CD4-positive, alpha-beta memory T cell (primary cell): ENCODE measurements at regions not wholly inside any gene's neighbourhood (a gene's known extent, or its start where the extent isn't known, plus 50 kb on each side); places are given as distances from the start of the nearest gene placed in this dataset.
"Not testable (repeated sequence)": the region's sequence is repeated elsewhere in the genome, so short reads cannot be mapped to it uniquely, and the experiment has no call there.

ENCODE experiments used
- CTCF ChIA-PET: fragments of 350-600 bp; sonication (Branson Sonifier 250); formaldehyde crosslinking; loops from one replicate; lab custom pipeline; 2021; ENCODE audit warnings: inconsistent platforms; ENCODE audit not compliant: partially characterized antibody; lab: Charles Lee
- POLR2A ChIA-PET: fragments of 350-600 bp; sonication (Branson Sonifier 250); formaldehyde crosslinking; loops from one replicate; lab custom pipeline; 2021; ENCODE audit not compliant: partially characterized antibody; lab: Charles Lee
- DNase-seq, 5 donors: peaks; one replicate each; pipeline versions ENCODE4 v3.0.0 to v3.0.0-alpha.2; 2020 to 2022; ENCODE audit warnings: mixed read lengths in 1 of 5
- H3K27ac ChIP-seq: one replicate; pipeline ENCODE4 v1.7.0; 2013; ENCODE audit warnings: low read depth, low read length
- H3K27me3 ChIP-seq: 2 replicates; pipeline ENCODE4 v1.7.0; 2013; ENCODE audit warnings: mild to moderate bottlenecking, low read length, moderate library complexity; ENCODE audit not compliant: insufficient read depth
- H3K36me3 ChIP-seq: 2 replicates; pipeline ENCODE4 v1.7.0; 2013; ENCODE audit warnings: mild to moderate bottlenecking, low read length, moderate library complexity; ENCODE audit not compliant: insufficient read depth
- H3K4me1 ChIP-seq: 2 replicates; pipeline ENCODE4 v1.7.0; 2013; ENCODE audit warnings: mild to moderate bottlenecking, low read length, moderate library complexity; ENCODE audit not compliant: insufficient read depth
- H3K4me3 ChIP-seq, 2 donors: one replicate each; pipeline ENCODE4 v1.7.0; 2013; ENCODE audit warnings: low read length in 2 of 2, mild to moderate bottlenecking in 1 of 2
- H3K9me3 ChIP-seq, 2 donors: one replicate each; pipeline ENCODE4 v1.7.0; 2013; ENCODE audit warnings: low read length in 2 of 2, control low read depth in 1 of 2; ENCODE audit not compliant: control insufficient read depth in 1 of 2
- H3K27ac Mint-ChIP-seq, 7 donors: one replicate each; pipeline ENCODE4 v1.8.0; 2020 to 2021; ENCODE audit warnings: mixed read lengths in 7 of 7, mild to moderate bottlenecking in 6 of 7, inconsistent platforms in 3 of 7, moderate library complexity in 3 of 7
- H3K27me3 Mint-ChIP-seq, 2 donors: one replicate each; pipeline ENCODE4 v1.8.0; 2020 to 2021; ENCODE audit warnings: mixed read lengths in 2 of 2
- H3K36me3 Mint-ChIP-seq, 2 donors: one replicate each; pipeline ENCODE4 v1.8.0; 2020 to 2021; ENCODE audit warnings: mixed read lengths in 2 of 2, inconsistent platforms in 1 of 2, mild to moderate bottlenecking in 1 of 2
- H3K4me1 Mint-ChIP-seq, 4 donors: one replicate each; pipeline ENCODE4 v1.8.0; 2020 to 2021; ENCODE audit warnings: mixed read lengths in 4 of 4, mild to moderate bottlenecking in 1 of 4
- H3K4me3 Mint-ChIP-seq, 8 donors: one replicate each; pipeline ENCODE4 v1.8.0; 2020 to 2021; ENCODE audit warnings: mixed read lengths in 8 of 8, mild to moderate bottlenecking in 7 of 8, moderate library complexity in 6 of 8, inconsistent platforms in 3 of 8
- H3K9me3 Mint-ChIP-seq, 8 donors: one replicate each; pipeline ENCODE4 v1.8.0; 2020 to 2021; ENCODE audit warnings: mixed read lengths in 8 of 8, mild to moderate bottlenecking in 5 of 8, inconsistent platforms in 3 of 8, moderate library complexity in 1 of 8
- intact Hi-C: fragments of 100-400 bp; cut with micrococcal nuclease; formaldehyde crosslinking; loops from one replicate; pipeline ENCODE4 v1.15.1; 2023

- Histone ChIP-seq H3K27me3 (no peaks in the 10 kb centered on the region), H3K9me3 (no peaks in the 10 kb centered on the region), H3K27ac (no peak overlapping the region), H3K36me3 (no peaks in the 10 kb centered on the region), H3K4me1 (no peaks in the 10 kb centered on the region), H3K4me3 (no peak overlapping the region)
- intact Hi-C loops, result no loop called here
- CTCF ChIA-PET, result no interaction called here
- Mint-ChIP-seq H3K36me3 (peaks cover 0 to 5% of the 10 kb centered on the region in 2 donors), H3K27ac (no peak overlapping the region), H3K27me3 (no peaks in the 10 kb centered on the region), H3K4me1 (no peaks in the 10 kb centered on the region), H3K9me3 (peaks cover 2 to 11% (median 6%) of the 10 kb centered on the region in 8 donors), H3K4me3 (no peak overlapping the region)
- POLR2A ChIA-PET, result no interaction called here
- DNase-seq, result no peak
These were observed 78.4 kb upstream of the CCDC179 start for GRCh38 chr11:22938691-22939090.

DNA sequence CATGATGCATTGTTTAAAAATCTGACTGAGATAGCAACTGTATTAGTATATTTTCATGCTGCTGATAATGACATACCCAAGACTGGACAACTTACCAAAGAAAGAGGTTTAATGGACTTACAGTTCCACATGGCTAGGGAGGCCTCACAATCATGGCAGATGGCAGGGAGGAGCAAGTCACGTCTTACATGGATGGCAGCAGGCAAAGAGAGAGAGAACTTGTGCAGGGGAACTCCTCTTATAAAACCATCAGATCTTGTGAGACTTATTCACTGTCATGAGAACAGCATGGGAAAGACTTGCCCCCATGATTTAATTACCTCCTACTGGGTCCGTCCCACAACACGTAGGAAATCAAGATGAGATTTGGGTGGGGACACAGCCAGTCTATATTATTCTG is 81.3 kb upstream of the CCDC179 start:
- H3K9me3 Mint-ChIP-seq, result peaks cover 2 to 11% (median 6%) of the 10 kb centered on the region in 8 donors
- POLR2A ChIA-PET, H3K4me3 Mint-ChIP-seq, H3K4me3 ChIP-seq, H3K9me3 ChIP-seq, DNase-seq, H3K36me3 Mint-ChIP-seq, intact Hi-C loops, H3K27me3 Mint-ChIP-seq, H3K4me1 ChIP-seq, CTCF ChIA-PET, H3K27me3 ChIP-seq, H3K36me3 ChIP-seq, H3K27ac ChIP-seq, H3K4me1 Mint-ChIP-seq, H3K27ac Mint-ChIP-seq: not testable (repeated sequence)

DNA sequence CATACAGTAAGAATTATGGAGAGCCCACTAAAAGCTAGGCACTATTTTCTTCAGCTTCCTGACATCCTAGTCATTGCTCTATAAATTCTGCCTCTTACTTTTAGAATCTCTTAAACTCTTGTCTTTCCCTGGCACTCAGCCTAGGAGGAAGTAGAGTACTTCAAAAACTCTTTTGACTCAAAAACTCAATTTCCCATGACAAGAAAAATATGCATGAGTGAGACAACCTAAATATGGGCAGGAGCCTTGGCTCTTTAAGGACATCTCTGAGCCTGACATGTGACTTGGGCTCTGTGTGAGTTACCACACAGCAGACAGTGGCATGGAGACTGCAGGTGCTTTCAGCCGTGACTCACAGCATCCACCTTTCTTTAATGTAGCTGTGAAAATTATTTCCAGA is 97.5 kb upstream of the CCDC179 start:
- POLR2A ChIA-PET, result no interaction called here
- intact Hi-C loops, result no loop called here

GRCh38 chr11:22974251-22974650 is 114.0 kb upstream of the CCDC179 start:
- no peak overlapping the region for H3K4me3 ChIP-seq
- intact Hi-C loops, result no loop called here
- no peak overlapping the region for H3K27ac ChIP-seq
- H3K4me1 ChIP-seq, result no peaks in the 10 kb centered on the region
- no peaks in the 10 kb centered on the region for H3K27me3 ChIP-seq
- Mint-ChIP-seq H3K27me3 (peaks cover 0 to 1% of the 10 kb centered on the region in 2 donors), H3K36me3 (peaks cover 3 to 11% of the 10 kb centered on the region in 2 donors), H3K4me1 (peaks cover 0 to 2% (median 0%) of the 10 kb centered on the region in 4 donors), H3K9me3 (peaks cover 8 to 40% (median 24%) of the 10 kb centered on the region in 8 donors), H3K4me3 (no peak overlapping the region), H3K27ac (no peak overlapping the region)
- no peak for DNase-seq
- H3K9me3 ChIP-seq, result no peaks in the 10 kb centered on the region
- ChIA-PET CTCF (no interaction called here), POLR2A (no interaction called here)
- H3K36me3 ChIP-seq, result no peaks in the 10 kb centered on the region

More for the DNA sequence above, 97.5 kb upstream of the CCDC179 start:
- Histone ChIP-seq H3K36me3 (no peaks in the 10 kb centered on the region), H3K4me1 (no peaks in the 10 kb centered on the region), H3K4me3 (no peak overlapping the region), H3K9me3 (no peaks in the 10 kb centered on the region), H3K27ac (no peak overlapping the region), H3K27me3 (no peaks in the 10 kb centered on the region)
- Mint-ChIP-seq H3K9me3 (peaks cover 0 to 19% (median 11%) of the 10 kb centered on the region in 8 donors), H3K27me3 (no peaks in the 10 kb centered on the region), H3K4me3 (no peak overlapping the region), H3K27ac (no peak overlapping the region), H3K36me3 (no peaks in the 10 kb centered on the region), H3K4me1 (no peaks in the 10 kb centered on the region)
- DNase-seq, result no peak
- CTCF ChIA-PET, result no interaction called here

DNA sequence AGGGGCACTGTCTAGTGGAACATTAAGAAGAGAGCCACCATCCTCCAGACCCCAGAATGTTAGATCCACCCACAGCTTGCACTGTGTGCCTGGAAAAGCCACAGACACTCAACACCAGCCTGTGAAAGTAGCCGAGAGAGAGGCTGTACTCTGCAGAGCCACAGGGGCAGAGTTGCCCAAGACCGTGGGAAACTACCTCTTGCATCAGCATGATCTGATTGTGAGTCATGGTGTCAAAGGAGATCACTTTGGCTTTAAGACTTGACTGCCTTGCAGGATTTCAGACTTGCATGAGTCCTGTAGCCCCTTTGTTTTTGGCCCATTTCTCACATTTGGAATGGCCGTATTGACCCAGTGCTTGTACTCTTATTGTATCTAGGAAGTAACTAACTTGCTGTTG is 115.9 kb upstream of the CCDC179 start:
- no peak for DNase-seq
- peaks cover 0 to 1% of the 10 kb centered on the region in 2 donors for H3K27me3 Mint-ChIP-seq
- Histone ChIP-seq H3K4me3 (no peak overlapping the region), H3K27ac (no peak overlapping the region), H3K9me3 (no peaks in the 10 kb centered on the region), H3K36me3 (no peaks in the 10 kb centered on the region), H3K27me3 (no peaks in the 10 kb centered on the region), H3K4me1 (no peaks in the 10 kb centered on the region)
- peaks cover 0 to 2% (median 0%) of the 10 kb centered on the region in 4 donors for H3K4me1 Mint-ChIP-seq
- intact Hi-C loops, result no loop called here
- H3K4me3 Mint-ChIP-seq, result no peak overlapping the region
- H3K36me3 Mint-ChIP-seq, result peaks cover 3 to 11% of the 10 kb centered on the region in 2 donors
- H3K9me3 Mint-ChIP-seq, result peaks cover 6 to 34% (median 15%) of the 10 kb centered on the region in 8 donors
- no peak overlapping the region for H3K27ac Mint-ChIP-seq
- ChIA-PET CTCF (no interaction called here), POLR2A (no interaction called here)

- no peaks in the 10 kb centered on the region for H3K36me3 ChIP-seq
- no peaks in the 10 kb centered on the region for H3K27me3 ChIP-seq
- no peak overlapping the region for H3K4me3 Mint-ChIP-seq
- peaks cover 0 to 4% of the 10 kb centered on the region in 2 donors for H3K36me3 Mint-ChIP-seq
- H3K4me3 ChIP-seq, result no peak overlapping the region
- no peak overlapping the region for H3K27ac ChIP-seq
- ChIA-PET POLR2A (no interaction called here), CTCF (no interaction called here)
- no peaks in the 10 kb centered on the region for H3K27me3 Mint-ChIP-seq
- H3K4me1 Mint-ChIP-seq, result no peaks in the 10 kb centered on the region
- no peaks in the 10 kb centered on the region for H3K9me3 ChIP-seq
- DNase-seq, result no peak
- no peak overlapping the region for H3K27ac Mint-ChIP-seq
- peaks cover 3 to 44% (median 13%) of the 10 kb centered on the region in 8 donors for H3K9me3 Mint-ChIP-seq
- H3K4me1 ChIP-seq, result no peaks in the 10 kb centered on the region
- intact Hi-C loops, result no loop called here
These were observed 122.6 kb upstream of the CCDC179 start for GRCh38 chr11:22982903-22983302.

GRCh38 chr11:22984045-22984444 is 123.8 kb upstream of the CCDC179 start:
- Histone ChIP-seq H3K4me1 (no peaks in the 10 kb centered on the region), H3K9me3 (no peaks in the 10 kb centered on the region), H3K27me3 (no peaks in the 10 kb centered on the region), H3K4me3 (no peak overlapping the region), H3K36me3 (no peaks in the 10 kb centered on the region), H3K27ac (no peak overlapping the region)
- Mint-ChIP-seq H3K9me3 (peaks cover 3 to 52% (median 22%) of the 10 kb centered on the region in 8 donors), H3K36me3 (peaks cover 2 to 10% of the 10 kb centered on the region in 2 donors), H3K4me1 (no peaks in the 10 kb centered on the region), H3K4me3 (no peak overlapping the region), H3K27ac (no peak overlapping the region), H3K27me3 (no peaks in the 10 kb centered on the region)
- POLR2A ChIA-PET, result no interaction called here
- DNase-seq, result no peak
- intact Hi-C loops, result no loop called here
- CTCF ChIA-PET, result no interaction called here

- ChIA-PET CTCF (no interaction called here), POLR2A (no interaction called here)
- H3K27me3 Mint-ChIP-seq, result no peaks in the 10 kb centered on the region
- Histone ChIP-seq H3K9me3 (peaks cover 0 to 7% of the 10 kb centered on the region in 2 donors), H3K27ac (no peak overlapping the region), H3K27me3 (no peaks in the 10 kb centered on the region), H3K36me3 (no peaks in the 10 kb centered on the region), H3K4me1 (no peaks in the 10 kb centered on the region), H3K4me3 (no peak overlapping the region)
- H3K27ac Mint-ChIP-seq, result no peak overlapping the region
- H3K9me3 Mint-ChIP-seq, result peaks cover 5 to 65% (median 55%) of the 10 kb centered on the region in 8 donors
- H3K36me3 Mint-ChIP-seq, result peaks cover 12 to 16% of the 10 kb centered on the region in 2 donors
- H3K4me3 Mint-ChIP-seq, result no peak overlapping the region
- DNase-seq, result no peak
- intact Hi-C loops, result no loop called here
- no peaks in the 10 kb centered on the region for H3K4me1 Mint-ChIP-seq
These were observed 129.1 kb upstream of the CCDC179 start for GRCh38 chr11:22989371-22989770.
